HFF-Myc (cell line): ENCODE measurements at regions not wholly inside any gene's neighbourhood (a gene's known extent, or its start where the extent isn't known, plus 50 kb on each side); places are given as distances from the start of the nearest gene placed in this dataset.

ENCODE experiments used
- DNase-seq: peaks from one replicate; pipeline ENCODE4 v3.0.0-alpha.2; 2011; ENCODE audit warnings: low read depth; ENCODE audit errors: extremely low read depth
- H3K4me3 ChIP-seq: replicated peaks from 2 replicates; pipeline ENCODE4 v1.5.1; 2011; ENCODE audit warnings: low read depth, mild to moderate bottlenecking, control low read depth, low read length
- CTCF ChIP-seq: IDR thresholded peaks from 2 replicates; pipeline ENCODE4 v1.5.1; 2012; ENCODE audit warnings: mild to moderate bottlenecking, low read depth, low read length, control low read depth; ENCODE audit errors: missing control alignments

GRCh38 chr5:131079232-131079631 lies 85.8 kb downstream of the HINT1 start:
- no peak for TF ChIP-seq CTCF
- no peak overlapping the region for H3K4me3 ChIP-seq
- no peak for DNase-seq

- no peak for TF ChIP-seq CTCF
Observed at GRCh38 chr5:131068893-131069643, 96.0 kb downstream of the HINT1 start.

GRCh38 chr5:131068076-131068475 lies 97.0 kb downstream of the HINT1 start:
- no peak overlapping the region for H3K4me3 ChIP-seq
- DNase-seq: no peak
- TF ChIP-seq CTCF: no peak

More at GRCh38 chr5:131068893-131069643, 96.0 kb downstream of the HINT1 start:
- H3K4me3 ChIP-seq: no peak overlapping the region
- DNase-seq: no peak

GRCh38 chr5:131067636-131068035 lies 97.4 kb downstream of the HINT1 start:
- no peak for DNase-seq
- TF ChIP-seq CTCF: no peak
- no peak overlapping the region for H3K4me3 ChIP-seq

- DNase-seq: no peak
- no peak overlapping the region for H3K4me3 ChIP-seq
- no peak for TF ChIP-seq CTCF
Observed at GRCh38 chr5:131064669-131065371, 100.2 kb downstream of the HINT1 start.

GRCh38 chr5:131042021-131042789 lies 122.9 kb downstream of the HINT1 start:
- no peak overlapping the region for H3K4me3 ChIP-seq
- no peak for DNase-seq
- no peak for TF ChIP-seq CTCF
